ENCODE measurements at regions not wholly inside any gene's neighbourhood (a gene's known extent, or its start where the extent isn't known, plus 50 kb on each side); places are given as distances from the start of the nearest gene placed in this dataset.

GRCh38 chr5:33065131-33065530 lies 354.0 kb downstream of the NPR3 start:
- Histone ChIP-seq H3K9me3 (ENCODE audit: control insufficient read depth in 2 of 2, low read length in 2 of 2) (no peaks in the 10 kb centered on the region), H3K4me3 (ENCODE audit: low read length in 2 of 2) (no peak overlapping the region), H3K27ac (ENCODE audit: low read length) (no peak overlapping the region), H3K9ac (ENCODE audit: low read length in 2 of 2) (no peak overlapping the region), H3K36me3 (ENCODE audit: control insufficient read depth in 2 of 2, insufficient read depth in 2 of 2, low read length in 2 of 2) (no peaks in the 10 kb centered on the region), H3K27me3 (ENCODE audit: control insufficient read depth in 1 of 2, insufficient read depth in 2 of 2, low read length in 2 of 2) (no peaks in the 10 kb centered on the region), H3K4me1 (ENCODE audit: control insufficient read depth, insufficient read depth, low read length) (no peaks in the 10 kb centered on the region)

GRCh38 chr5:33067291-33067690 lies 356.2 kb downstream of the NPR3 start:
- Histone ChIP-seq H3K27ac (ENCODE audit: low read length) (no peak overlapping the region), H3K9me3 (ENCODE audit: control insufficient read depth in 2 of 2, low read length in 2 of 2) (no peaks in the 10 kb centered on the region), H3K4me3 (ENCODE audit: low read length in 2 of 2) (no peak overlapping the region), H3K9ac (ENCODE audit: low read length in 2 of 2) (no peak overlapping the region), H3K4me1 (ENCODE audit: control insufficient read depth, insufficient read depth, low read length) (no peaks in the 10 kb centered on the region), H3K36me3 (ENCODE audit: control insufficient read depth in 2 of 2, insufficient read depth in 2 of 2, low read length in 2 of 2) (no peaks in the 10 kb centered on the region), H3K27me3 (ENCODE audit: control insufficient read depth in 1 of 2, insufficient read depth in 2 of 2, low read length in 2 of 2) (no peaks in the 10 kb centered on the region)

- Histone ChIP-seq H3K4me1 (ENCODE audit: control insufficient read depth, insufficient read depth, low read length) (no peaks in the 10 kb centered on the region), H3K9ac (ENCODE audit: low read length in 2 of 2) (no peak overlapping the region), H3K36me3 (ENCODE audit: control insufficient read depth in 2 of 2, insufficient read depth in 2 of 2, low read length in 2 of 2) (no peaks in the 10 kb centered on the region), H3K27ac (ENCODE audit: low read length) (no peak overlapping the region), H3K4me3 (ENCODE audit: low read length in 2 of 2) (no peak overlapping the region), H3K27me3 (ENCODE audit: control insufficient read depth in 1 of 2, insufficient read depth in 2 of 2, low read length in 2 of 2) (no peaks in the 10 kb centered on the region), H3K9me3 (ENCODE audit: control insufficient read depth in 2 of 2, low read length in 2 of 2) (no peaks in the 10 kb centered on the region)
These were observed 357.7 kb downstream of the NPR3 start for GRCh38 chr5:33068786-33069185.

DNA sequence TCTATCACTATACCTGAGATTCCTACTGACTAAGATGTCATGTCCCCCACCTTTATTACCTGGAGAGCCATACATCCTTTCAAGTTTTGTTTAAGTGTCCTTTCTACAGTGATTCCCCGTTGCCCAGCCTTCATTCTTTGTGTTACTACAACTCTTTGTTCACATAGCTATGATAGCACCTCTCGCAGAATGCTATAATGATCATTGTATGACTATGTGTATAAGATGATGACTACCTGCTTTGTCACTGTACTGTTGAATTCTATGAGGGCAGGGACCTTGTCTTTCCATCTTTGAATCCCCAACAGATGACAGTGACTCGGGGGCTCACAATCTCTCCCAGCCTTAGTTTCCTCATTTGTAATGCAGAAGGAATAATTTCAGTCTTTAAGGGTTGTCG lies 361.2 kb downstream of the NPR3 start:
- Histone ChIP-seq H3K4me1 (ENCODE audit: control insufficient read depth, insufficient read depth, low read length) (no peaks in the 10 kb centered on the region), H3K9me3 (ENCODE audit: control insufficient read depth in 2 of 2, low read length in 2 of 2) (no peaks in the 10 kb centered on the region), H3K27me3 (ENCODE audit: control insufficient read depth in 1 of 2, insufficient read depth in 2 of 2, low read length in 2 of 2) (no peaks in the 10 kb centered on the region), H3K4me3 (ENCODE audit: low read length in 2 of 2) (no peak overlapping the region), H3K36me3 (ENCODE audit: control insufficient read depth in 2 of 2, insufficient read depth in 2 of 2, low read length in 2 of 2) (no peaks in the 10 kb centered on the region), H3K27ac (ENCODE audit: low read length) (no peak overlapping the region), H3K9ac (ENCODE audit: low read length in 2 of 2) (no peak overlapping the region)

DNA sequence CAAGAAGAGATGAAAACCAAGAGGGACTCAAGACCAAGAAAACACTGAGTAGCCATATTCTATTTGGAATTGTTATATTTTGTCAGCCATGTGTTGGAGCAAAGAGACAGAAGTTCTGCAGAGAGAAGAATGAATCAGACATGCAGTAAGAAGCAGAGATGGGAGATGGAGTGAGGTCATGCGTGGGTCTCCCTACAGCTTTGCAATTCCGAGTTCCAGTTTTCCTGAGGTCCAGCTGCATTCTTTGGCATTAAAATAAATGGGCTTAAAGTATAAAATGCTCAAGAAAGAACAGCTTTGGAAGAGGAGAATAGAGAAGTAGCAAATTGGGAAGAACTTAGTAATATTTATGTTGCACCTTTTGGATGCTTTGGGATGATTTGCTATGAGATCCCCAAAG lies 361.6 kb downstream of the NPR3 start:
- Histone ChIP-seq H3K9ac (ENCODE audit: low read length in 2 of 2) (no peak overlapping the region), H3K9me3 (ENCODE audit: control insufficient read depth in 2 of 2, low read length in 2 of 2) (no peaks in the 10 kb centered on the region), H3K27me3 (ENCODE audit: control insufficient read depth in 1 of 2, insufficient read depth in 2 of 2, low read length in 2 of 2) (no peaks in the 10 kb centered on the region), H3K4me1 (ENCODE audit: control insufficient read depth, insufficient read depth, low read length) (no peaks in the 10 kb centered on the region), H3K27ac (ENCODE audit: low read length) (no peak overlapping the region), H3K4me3 (ENCODE audit: low read length in 2 of 2) (no peak overlapping the region), H3K36me3 (ENCODE audit: control insufficient read depth in 2 of 2, insufficient read depth in 2 of 2, low read length in 2 of 2) (no peaks in the 10 kb centered on the region)

DNA sequence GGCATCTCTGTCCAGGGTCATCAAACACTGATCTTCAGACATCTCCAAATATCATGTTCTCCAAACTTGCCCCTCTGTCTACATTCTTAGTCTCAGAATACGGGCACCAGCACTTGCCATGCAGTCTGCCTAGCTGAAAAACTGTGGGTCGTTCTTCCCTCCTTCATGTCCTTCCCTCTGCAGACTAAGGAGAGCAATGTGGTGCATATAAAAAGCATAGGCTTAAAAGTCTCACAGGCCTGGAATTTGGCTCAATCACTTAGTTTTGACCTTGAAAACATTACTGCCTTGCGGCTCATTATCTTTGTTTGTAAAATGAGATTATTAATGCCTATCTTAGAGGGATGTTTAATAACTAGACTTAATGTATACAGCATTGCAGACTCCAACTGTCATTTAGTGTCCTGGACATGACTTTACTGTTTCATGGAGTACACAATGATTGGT lies 362.8 kb downstream of the NPR3 start:
- H3K27ac ChIP-seq (ENCODE audit: low read length) = no peak overlapping the region
- no peak overlapping the region for H3K9ac ChIP-seq (ENCODE audit: low read length in 2 of 2)
- H3K4me1 ChIP-seq (ENCODE audit: control insufficient read depth, insufficient read depth, low read length) = no peaks in the 10 kb centered on the region
- H3K27me3 ChIP-seq (ENCODE audit: control insufficient read depth in 1 of 2, insufficient read depth in 2 of 2, low read length in 2 of 2) = no peaks in the 10 kb centered on the region
- no peaks in the 10 kb centered on the region for H3K36me3 ChIP-seq (ENCODE audit: control insufficient read depth in 2 of 2, insufficient read depth in 2 of 2, low read length in 2 of 2)
- H3K9me3 ChIP-seq (ENCODE audit: control insufficient read depth in 2 of 2, low read length in 2 of 2) = no peaks in the 10 kb centered on the region
- no peak overlapping the region for H3K4me3 ChIP-seq (ENCODE audit: low read length in 2 of 2)

GRCh38 chr5:33074548-33074947 lies 363.4 kb downstream of the NPR3 start:
- H3K27ac ChIP-seq (ENCODE audit: low read length) = no peak overlapping the region
- no peaks in the 10 kb centered on the region for H3K27me3 ChIP-seq (ENCODE audit: control insufficient read depth in 1 of 2, insufficient read depth in 2 of 2, low read length in 2 of 2)
- no peaks in the 10 kb centered on the region for H3K4me1 ChIP-seq (ENCODE audit: control insufficient read depth, insufficient read depth, low read length)
- H3K9ac ChIP-seq (ENCODE audit: low read length in 2 of 2) = no peak overlapping the region
- no peak overlapping the region for H3K4me3 ChIP-seq (ENCODE audit: low read length in 2 of 2)
- no peaks in the 10 kb centered on the region for H3K36me3 ChIP-seq (ENCODE audit: control insufficient read depth in 2 of 2, insufficient read depth in 2 of 2, low read length in 2 of 2)
- H3K9me3 ChIP-seq (ENCODE audit: control insufficient read depth in 2 of 2, low read length in 2 of 2) = no peaks in the 10 kb centered on the region

DNA sequence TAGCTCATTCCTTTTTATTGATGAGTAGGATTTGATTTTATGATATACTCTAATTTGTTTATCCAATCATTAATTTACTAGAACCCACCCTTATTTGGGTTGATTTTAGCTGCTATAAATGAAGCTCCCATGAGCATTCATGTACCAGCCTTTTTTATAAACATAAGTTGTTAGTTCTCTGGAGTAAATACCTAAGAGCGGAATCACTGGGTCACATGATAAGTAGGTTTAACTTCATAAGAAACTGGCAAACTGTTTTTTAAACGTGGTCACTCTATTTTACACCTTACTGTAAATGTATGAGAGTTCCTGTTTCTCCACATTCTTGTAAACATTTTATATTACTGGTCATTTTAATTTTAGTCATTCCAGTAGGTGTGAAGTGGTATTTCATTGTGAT lies 364.6 kb downstream of the NPR3 start:
- Histone ChIP-seq H3K4me1 (ENCODE audit: control insufficient read depth, insufficient read depth, low read length) (no peaks in the 10 kb centered on the region), H3K27me3 (ENCODE audit: control insufficient read depth in 1 of 2, insufficient read depth in 2 of 2, low read length in 2 of 2) (no peaks in the 10 kb centered on the region), H3K9ac (ENCODE audit: low read length in 2 of 2) (no peak overlapping the region), H3K4me3 (ENCODE audit: low read length in 2 of 2) (no peak overlapping the region), H3K9me3 (ENCODE audit: control insufficient read depth in 2 of 2, low read length in 2 of 2) (no peaks in the 10 kb centered on the region), H3K27ac (ENCODE audit: low read length) (no peak overlapping the region), H3K36me3 (ENCODE audit: control insufficient read depth in 2 of 2, insufficient read depth in 2 of 2, low read length in 2 of 2) (no peaks in the 10 kb centered on the region)

DNA sequence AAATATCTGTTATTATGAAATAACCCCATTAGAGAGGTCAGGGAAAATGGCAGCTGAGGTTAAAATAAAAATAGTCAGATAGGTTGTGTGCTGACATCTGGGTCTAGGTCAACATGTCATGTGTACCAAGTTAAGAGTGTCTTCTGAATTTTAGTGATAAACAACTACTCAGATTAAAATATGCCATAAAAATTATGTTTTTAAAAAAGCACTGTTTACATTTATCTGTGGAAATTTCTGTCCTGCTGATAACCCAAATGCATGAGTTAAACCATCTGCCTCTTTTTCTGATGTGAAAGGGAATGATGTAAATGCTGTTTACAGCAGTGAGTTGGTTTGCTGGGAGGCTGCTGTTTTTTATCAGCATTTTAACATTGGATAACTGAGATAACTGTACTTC lies 361.2 kb upstream of the TARS1 start:
- no peak overlapping the region for H3K9ac ChIP-seq (ENCODE audit: low read length in 2 of 2)
- H3K36me3 ChIP-seq (ENCODE audit: control insufficient read depth in 2 of 2, insufficient read depth in 2 of 2, low read length in 2 of 2) = no peaks in the 10 kb centered on the region
- no peak overlapping the region for H3K27ac ChIP-seq (ENCODE audit: low read length)
- no peaks in the 10 kb centered on the region for H3K27me3 ChIP-seq (ENCODE audit: control insufficient read depth in 1 of 2, insufficient read depth in 2 of 2, low read length in 2 of 2)
- no peak overlapping the region for H3K4me3 ChIP-seq (ENCODE audit: low read length in 2 of 2)
- no peaks in the 10 kb centered on the region for H3K9me3 ChIP-seq (ENCODE audit: control insufficient read depth in 2 of 2, low read length in 2 of 2)
- H3K4me1 ChIP-seq (ENCODE audit: control insufficient read depth, insufficient read depth, low read length) = no peaks in the 10 kb centered on the region

DNA sequence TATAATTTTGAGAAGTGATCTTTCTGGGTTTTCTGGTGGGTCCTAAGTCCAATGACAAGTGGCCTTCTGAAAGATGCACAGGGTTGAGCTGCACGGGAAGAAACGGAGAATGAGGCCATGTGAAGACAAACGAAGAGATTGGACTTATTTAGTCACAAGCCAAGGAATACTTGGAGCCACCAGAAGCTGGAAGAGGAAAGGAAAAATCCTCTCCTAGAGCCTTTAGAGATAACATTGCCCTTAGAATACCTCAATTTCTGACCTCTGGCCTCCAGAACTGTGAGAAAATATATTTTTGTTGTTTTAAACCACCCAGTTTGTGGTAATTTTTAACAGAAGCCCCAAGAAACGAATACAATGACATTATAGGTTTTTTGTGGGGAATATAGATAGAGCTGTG lies 360.5 kb upstream of the TARS1 start:
- H3K9me3 ChIP-seq (ENCODE audit: control insufficient read depth in 2 of 2, low read length in 2 of 2) = no peaks in the 10 kb centered on the region
- H3K4me3 ChIP-seq (ENCODE audit: low read length in 2 of 2) = no peak overlapping the region
- no peak overlapping the region for H3K9ac ChIP-seq (ENCODE audit: low read length in 2 of 2)
- no peaks in the 10 kb centered on the region for H3K27me3 ChIP-seq (ENCODE audit: control insufficient read depth in 1 of 2, insufficient read depth in 2 of 2, low read length in 2 of 2)
- no peak overlapping the region for H3K27ac ChIP-seq (ENCODE audit: low read length)
- no peaks in the 10 kb centered on the region for H3K36me3 ChIP-seq (ENCODE audit: control insufficient read depth in 2 of 2, insufficient read depth in 2 of 2, low read length in 2 of 2)
- H3K4me1 ChIP-seq (ENCODE audit: control insufficient read depth, insufficient read depth, low read length) = no peaks in the 10 kb centered on the region

GRCh38 chr5:33088176-33088575 lies 352.6 kb upstream of the TARS1 start:
- Histone ChIP-seq H3K9ac (ENCODE audit: low read length in 2 of 2) (no peak overlapping the region), H3K4me3 (ENCODE audit: low read length in 2 of 2) (no peak overlapping the region), H3K27me3 (ENCODE audit: control insufficient read depth in 1 of 2, insufficient read depth in 2 of 2, low read length in 2 of 2) (no peaks in the 10 kb centered on the region)

More at GRCh38 chr5:33088176-33088575, 352.6 kb upstream of the TARS1 start:
- Histone ChIP-seq H3K27ac (ENCODE audit: low read length) (no peak overlapping the region), H3K9me3 (ENCODE audit: control insufficient read depth in 2 of 2, low read length in 2 of 2) (no peaks in the 10 kb centered on the region), H3K36me3 (ENCODE audit: control insufficient read depth in 2 of 2, insufficient read depth in 2 of 2, low read length in 2 of 2) (no peaks in the 10 kb centered on the region), H3K4me1 (ENCODE audit: control insufficient read depth, insufficient read depth, low read length) (no peaks in the 10 kb centered on the region)
